Naive thymus-derived CD4-positive, alpha-beta T cell (primary cell): ENCODE measurements at regions not wholly inside any gene's neighbourhood (a gene's known extent, or its start where the extent isn't known, plus 50 kb on each side); places are given as distances from the start of the nearest gene placed in this dataset.
A peak's percentile ranks its signal among the peaks of the same experiment; 100 is the strongest.

Experiments
- ATAC-seq: fragments of 150-1000 bp; cut with Tn5 transposase; 2 replicates; pipeline ENCODE4 v1.10.0; 2021; ENCODE audit warnings: mild to moderate bottlenecking, moderate library complexity
- CTCF ChIA-PET: fragments of 350-600 bp; sonication (Branson Sonifier 250); formaldehyde crosslinking; loops from one replicate; lab custom pipeline; 2021; ENCODE audit warnings: antibody characterized with exemption; lab: Charles Lee
- POLR2A ChIA-PET: fragments of 350-600 bp; sonication (Branson Sonifier 250); formaldehyde crosslinking; loops from one replicate; lab custom pipeline; 2021; ENCODE audit warnings: antibody characterized with exemption, inconsistent platforms; lab: Charles Lee
- DNase-seq, 9 donors: peaks; one replicate each; pipeline versions ENCODE4 v3.0.0 to v3.0.0-alpha.2; 2020 to 2022; ENCODE audit warnings: mixed read lengths in 1 of 9
- H3K27ac ChIP-seq: one replicate; pipeline ENCODE4 v1.7.0; 2013; ENCODE audit warnings: mild to moderate bottlenecking, low read depth, low read length, moderate library complexity
- H3K27me3 ChIP-seq, 2 donors: one replicate each; pipeline ENCODE4 v1.7.0; 2013; ENCODE audit warnings: low read length in 2 of 2, mild to moderate bottlenecking in 2 of 2, moderate library complexity in 2 of 2; ENCODE audit not compliant: control insufficient read depth in 2 of 2, insufficient read depth in 2 of 2
- H3K36me3 ChIP-seq, 3 experiments: 1 replicate in 2 of 3; 2 replicates in 1 of 3; pipeline ENCODE4 v1.7.0; 2013; ENCODE audit warnings: low read length in 3 of 3, mild to moderate bottlenecking in 3 of 3, moderate library complexity in 1 of 3; ENCODE audit not compliant: insufficient read depth in 3 of 3, control insufficient read depth in 2 of 3
- H3K4me1 ChIP-seq, 2 donors: one replicate each; pipeline ENCODE4 v1.7.0; 2013; ENCODE audit warnings: low read length in 2 of 2, mild to moderate bottlenecking in 2 of 2, moderate library complexity in 1 of 2; ENCODE audit not compliant: control insufficient read depth in 2 of 2, insufficient read depth in 2 of 2
- H3K4me3 ChIP-seq: 2 replicates; pipeline ENCODE4 v1.7.0; 2013; ENCODE audit warnings: mild to moderate bottlenecking, low read length
- H3K9me3 ChIP-seq, 3 experiments: 1 replicate in 2 of 3; 2 replicates in 1 of 3; pipeline ENCODE4 v1.7.0; 2013; ENCODE audit warnings: low read length in 3 of 3; ENCODE audit not compliant: control insufficient read depth in 2 of 3
- H3K27ac Mint-ChIP-seq, 9 donors: one replicate each; pipeline ENCODE4 v1.8.0; 2020 to 2022; ENCODE audit warnings: mixed read lengths in 9 of 9, mild to moderate bottlenecking in 8 of 9, moderate library complexity in 5 of 9, inconsistent platforms in 2 of 9
- H3K27me3 Mint-ChIP-seq, 5 donors: one replicate each; pipeline ENCODE4 v1.8.0; 2021 to 2022; ENCODE audit warnings: mixed read lengths in 5 of 5, mild to moderate bottlenecking in 1 of 5
- H3K36me3 Mint-ChIP-seq, 5 donors: one replicate each; pipeline ENCODE4 v1.8.0; 2020 to 2022; ENCODE audit warnings: mixed read lengths in 5 of 5, mild to moderate bottlenecking in 3 of 5, inconsistent platforms in 1 of 5
- H3K4me1 Mint-ChIP-seq, 7 donors: one replicate each; pipeline ENCODE4 v1.8.0; 2020 to 2022; ENCODE audit warnings: mixed read lengths in 7 of 7, mild to moderate bottlenecking in 3 of 7, inconsistent platforms in 1 of 7
- H3K4me3 Mint-ChIP-seq, 10 donors: one replicate each; pipeline ENCODE4 v1.8.0; 2020 to 2022; ENCODE audit warnings: mild to moderate bottlenecking in 10 of 10, mixed read lengths in 10 of 10, moderate library complexity in 6 of 10, inconsistent platforms in 2 of 10
- H3K9me3 Mint-ChIP-seq, 11 donors: one replicate each; pipeline ENCODE4 v1.8.0; 2020 to 2022; ENCODE audit warnings: mixed read lengths in 11 of 11, mild to moderate bottlenecking in 4 of 11, inconsistent platforms in 1 of 11, moderate library complexity in 1 of 11
- intact Hi-C, 2 donors: fragments of 100-400 bp; cut with micrococcal nuclease; formaldehyde crosslinking; loops; one replicate each; pipeline ENCODE4 v1.15.1; 2023

DNA sequence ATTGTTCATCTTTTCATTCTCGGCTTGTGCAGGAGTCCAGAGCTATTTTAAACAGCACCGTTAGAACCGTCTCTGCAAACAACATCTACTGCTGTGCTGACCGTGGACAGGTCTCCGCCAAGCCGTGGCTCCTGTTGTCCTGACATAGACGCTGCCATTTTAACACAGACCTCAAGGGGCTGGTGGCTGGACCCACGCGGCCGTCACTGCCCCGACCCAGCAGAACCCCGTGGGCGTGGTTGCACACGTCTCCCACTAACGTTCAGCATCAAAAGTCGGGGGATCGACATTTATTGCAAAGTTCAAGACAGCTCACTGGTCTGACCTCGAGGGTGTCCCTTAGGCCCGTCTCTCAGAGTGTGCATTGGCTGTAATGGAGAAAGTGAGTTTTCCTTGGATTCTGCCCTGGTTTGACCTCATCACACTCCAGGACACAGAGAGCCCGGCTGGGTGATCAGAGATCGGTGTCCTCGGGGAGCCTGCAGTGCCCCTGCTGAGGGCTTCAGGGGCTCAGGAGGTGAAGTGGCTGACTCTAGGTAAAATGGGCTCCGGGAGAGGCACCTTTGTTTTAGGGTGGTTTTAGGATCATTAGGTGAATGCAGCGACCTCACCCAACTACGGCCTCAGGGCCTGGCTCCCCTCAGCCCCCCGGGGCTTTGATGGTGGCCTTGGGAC is 363.2 kb downstream of the THBS2 start:
- no peak overlapping the region for H3K27ac Mint-ChIP-seq
- ATAC-seq: no peak
- CTCF ChIA-PET: no interaction called here
- H3K9me3 Mint-ChIP-seq: no peaks in the 10 kb centered on the region
- Histone ChIP-seq H3K9me3 (no peaks in the 10 kb centered on the region), H3K4me3 (no peak overlapping the region), H3K4me1 (peaks cover 3 to 4% of the 10 kb centered on the region in 2 donors), H3K27me3 (no peaks in the 10 kb centered on the region), H3K27ac (no peak overlapping the region), H3K36me3 (no peaks in the 10 kb centered on the region)
- no peak for DNase-seq
- H3K4me1 Mint-ChIP-seq: peaks cover 4 to 11% (median 7%) of the 10 kb centered on the region in 7 donors
- H3K27me3 Mint-ChIP-seq: no peaks in the 10 kb centered on the region
- intact Hi-C loops: loop anchor here in 1 of 2 donors (10.0 kb wide), 1 partner anchor 744 kb away; no protein-coding TSS in a partner anchor
- POLR2A ChIA-PET: no interaction called here
- H3K36me3 Mint-ChIP-seq: no peaks in the 10 kb centered on the region
- H3K4me3 Mint-ChIP-seq: no peak overlapping the region

DNA sequence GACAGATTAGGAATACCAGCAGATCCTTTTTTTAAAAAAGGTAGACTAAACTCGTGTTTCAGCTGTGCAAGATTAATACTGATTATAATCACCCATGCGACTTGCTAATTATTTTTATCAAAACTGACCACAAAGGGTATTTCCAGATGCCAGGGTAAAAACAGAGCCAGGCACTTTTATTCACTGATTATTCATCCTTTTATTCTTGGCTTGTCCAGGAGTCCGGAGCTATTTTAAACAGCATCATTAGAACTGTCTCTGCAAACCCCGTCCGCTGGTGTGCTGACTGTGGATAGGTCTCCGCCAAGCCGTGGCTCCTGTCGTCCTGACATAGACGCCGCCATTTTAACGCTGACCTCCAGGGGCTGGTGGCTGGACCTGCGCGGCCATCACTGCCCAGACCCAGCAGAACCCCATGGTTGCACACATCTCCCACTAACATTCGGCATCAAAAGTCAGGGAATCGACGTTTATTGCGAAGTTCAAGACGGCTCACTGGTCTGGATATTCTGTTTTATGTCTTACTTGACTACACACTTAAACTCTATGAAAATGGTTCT is 364.8 kb downstream of the THBS2 start:
- H3K4me3 ChIP-seq: no peak overlapping the region
- no peak overlapping the region for H3K27ac ChIP-seq
- H3K27me3 Mint-ChIP-seq: no peaks in the 10 kb centered on the region
- no peak overlapping the region for H3K27ac Mint-ChIP-seq
- H3K27me3 ChIP-seq: no peaks in the 10 kb centered on the region
- no peaks in the 10 kb centered on the region for H3K9me3 ChIP-seq
- intact Hi-C loops: no loop called here
- no peaks in the 10 kb centered on the region for H3K36me3 Mint-ChIP-seq
- no peak overlapping the region for H3K4me3 Mint-ChIP-seq
- POLR2A ChIA-PET: no interaction called here
- ATAC-seq: no peak
- peaks cover 6 to 7% (median 7%) of the 10 kb centered on the region in 7 donors for H3K4me1 Mint-ChIP-seq
- H3K9me3 Mint-ChIP-seq: peaks cover 0 to 2% (median 0%) of the 10 kb centered on the region in 11 donors
- no peaks in the 10 kb centered on the region for H3K36me3 ChIP-seq
- DNase-seq: no peak
- peaks cover 3 to 4% of the 10 kb centered on the region in 2 donors for H3K4me1 ChIP-seq
- CTCF ChIA-PET: no interaction called here

DNA sequence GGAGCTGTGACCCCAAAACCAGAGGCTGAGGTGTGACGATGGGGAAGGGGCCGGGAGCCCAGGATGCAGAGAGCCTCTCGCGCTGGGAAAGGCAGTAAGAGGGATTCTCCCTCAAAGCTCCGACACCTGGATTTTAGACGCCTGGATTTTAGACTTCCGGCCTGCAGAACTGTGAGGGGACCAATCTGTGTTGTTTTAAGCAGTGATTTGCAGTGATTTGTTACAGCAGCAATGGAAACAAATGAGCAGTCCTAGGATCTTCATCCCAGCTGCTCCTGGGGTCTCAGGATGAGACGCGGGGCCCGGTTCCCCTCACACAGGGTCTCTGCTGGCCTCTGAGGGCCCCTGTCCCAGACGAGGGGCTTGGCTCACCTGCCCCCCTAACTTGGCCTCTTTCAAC is 365.5 kb downstream of the THBS2 start:
- Mint-ChIP-seq H3K36me3 (no peaks in the 10 kb centered on the region), H3K4me3 (no peak overlapping the region), H3K4me1 (peaks cover 7 to 13% (median 9%) of the 10 kb centered on the region in 7 donors), H3K27me3 (no peaks in the 10 kb centered on the region), H3K27ac (no peak overlapping the region), H3K9me3 (peaks cover 0 to 2% (median 0%) of the 10 kb centered on the region in 11 donors)
- intact Hi-C loops: no loop called here
- Histone ChIP-seq H3K27me3 (no peaks in the 10 kb centered on the region), H3K27ac (no peak overlapping the region), H3K36me3 (no peaks in the 10 kb centered on the region), H3K4me1 (peaks cover 8 to 9% of the 10 kb centered on the region in 2 donors), H3K9me3 (no peaks in the 10 kb centered on the region), H3K4me3 (no peak overlapping the region)
- DNase-seq (no peak), ATAC-seq (no peak)
- ChIA-PET CTCF (interaction anchor here (0.7 kb wide), 1 partner anchor 265 kb away, joined by 4 read pairs; no protein-coding TSS in a partner anchor), POLR2A (interaction anchor here (0.7 kb wide), 1 partner anchor 10 kb away, joined by 4 read pairs; no protein-coding TSS in a partner anchor)

DNA sequence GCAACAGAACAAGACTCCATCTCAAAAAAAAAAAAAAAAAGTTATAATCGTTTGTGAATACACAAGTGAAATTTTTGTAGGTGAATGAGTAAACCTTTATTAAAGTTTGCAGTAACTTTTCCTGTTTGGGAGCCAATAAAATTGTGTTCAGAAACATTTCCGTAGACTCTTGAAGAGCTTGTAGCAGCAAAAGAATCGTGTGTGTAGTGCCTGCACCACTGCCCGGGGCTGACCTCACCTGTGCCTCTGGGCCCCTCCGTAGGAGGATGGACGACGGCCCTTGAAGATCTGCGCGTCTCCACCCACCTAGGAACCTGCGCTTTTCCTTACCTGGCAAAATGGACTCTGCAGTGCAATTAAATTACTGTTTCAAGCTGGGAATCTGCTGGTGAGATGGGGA is 366.0 kb downstream of the THBS2 start:
- no peak overlapping the region for H3K4me3 ChIP-seq
- H3K27me3 ChIP-seq: no peaks in the 10 kb centered on the region
- ATAC-seq: no peak
- Mint-ChIP-seq H3K4me1 (peaks cover 7 to 13% (median 9%) of the 10 kb centered on the region in 7 donors), H3K27me3 (peaks cover 0 to 4% (median 0%) of the 10 kb centered on the region in 5 donors), H3K36me3 (no peaks in the 10 kb centered on the region), H3K4me3 (no peak overlapping the region), H3K27ac (no peak overlapping the region), H3K9me3 (peaks cover 0 to 2% (median 0%) of the 10 kb centered on the region in 11 donors)
- peaks cover 8 to 9% of the 10 kb centered on the region in 2 donors for H3K4me1 ChIP-seq
- intact Hi-C loops: no loop called here
- POLR2A ChIA-PET: interaction anchor here (0.7 kb wide), 1 partner anchor 10 kb away, joined by 4 read pairs; no protein-coding TSS in a partner anchor
- no peaks in the 10 kb centered on the region for H3K9me3 ChIP-seq
- no peak for DNase-seq
- CTCF ChIA-PET: interaction anchor here (0.7 kb wide), 1 partner anchor 266 kb away, joined by 4 read pairs; no protein-coding TSS in a partner anchor
- H3K27ac ChIP-seq: no peak overlapping the region
- H3K36me3 ChIP-seq: no peaks in the 10 kb centered on the region

DNA sequence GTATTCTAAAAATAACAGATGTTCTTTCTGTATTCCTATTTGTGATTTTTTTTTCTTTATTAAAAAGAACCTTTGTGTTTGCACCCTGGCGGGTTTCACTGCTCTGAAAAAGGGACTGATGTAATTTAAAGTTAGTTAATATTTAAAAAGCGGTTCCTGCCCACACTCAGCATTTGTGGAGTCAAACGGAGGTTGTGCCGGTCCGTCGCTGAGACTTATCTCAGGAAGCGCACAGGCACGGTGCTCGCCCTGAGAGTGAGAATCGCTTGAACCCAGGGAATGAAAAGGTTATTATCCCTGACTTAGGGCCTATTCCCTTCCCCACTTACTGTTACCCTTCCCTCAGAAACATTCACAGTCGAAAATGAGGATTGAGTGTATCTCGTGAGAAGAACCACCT is 366.7 kb downstream of the THBS2 start:
- Histone ChIP-seq H3K4me1 (peaks cover 8 to 9% of the 10 kb centered on the region in 2 donors), H3K9me3 (no peaks in the 10 kb centered on the region), H3K36me3 (no peaks in the 10 kb centered on the region), H3K4me3 (no peak overlapping the region), H3K27ac (no peak overlapping the region), H3K27me3 (no peaks in the 10 kb centered on the region)
- Mint-ChIP-seq H3K9me3 (peaks cover 0 to 2% (median 0%) of the 10 kb centered on the region in 11 donors), H3K36me3 (no peaks in the 10 kb centered on the region), H3K27ac (peak overlapping the region in 2 of 9 donors; percentile 28 to 44), H3K27me3 (peaks cover 0 to 6% (median 0%) of the 10 kb centered on the region in 5 donors), H3K4me3 (no peak overlapping the region), H3K4me1 (peaks cover 7 to 13% (median 9%) of the 10 kb centered on the region in 7 donors)
- DNase-seq (no peak), ATAC-seq (no peak)
- ChIA-PET CTCF (interaction anchor here (1.2 kb wide), 1 partner anchor 517 kb away, joined by 4 read pairs; no protein-coding TSS in a partner anchor), POLR2A (no interaction called here)
- intact Hi-C loops: no loop called here

DNA sequence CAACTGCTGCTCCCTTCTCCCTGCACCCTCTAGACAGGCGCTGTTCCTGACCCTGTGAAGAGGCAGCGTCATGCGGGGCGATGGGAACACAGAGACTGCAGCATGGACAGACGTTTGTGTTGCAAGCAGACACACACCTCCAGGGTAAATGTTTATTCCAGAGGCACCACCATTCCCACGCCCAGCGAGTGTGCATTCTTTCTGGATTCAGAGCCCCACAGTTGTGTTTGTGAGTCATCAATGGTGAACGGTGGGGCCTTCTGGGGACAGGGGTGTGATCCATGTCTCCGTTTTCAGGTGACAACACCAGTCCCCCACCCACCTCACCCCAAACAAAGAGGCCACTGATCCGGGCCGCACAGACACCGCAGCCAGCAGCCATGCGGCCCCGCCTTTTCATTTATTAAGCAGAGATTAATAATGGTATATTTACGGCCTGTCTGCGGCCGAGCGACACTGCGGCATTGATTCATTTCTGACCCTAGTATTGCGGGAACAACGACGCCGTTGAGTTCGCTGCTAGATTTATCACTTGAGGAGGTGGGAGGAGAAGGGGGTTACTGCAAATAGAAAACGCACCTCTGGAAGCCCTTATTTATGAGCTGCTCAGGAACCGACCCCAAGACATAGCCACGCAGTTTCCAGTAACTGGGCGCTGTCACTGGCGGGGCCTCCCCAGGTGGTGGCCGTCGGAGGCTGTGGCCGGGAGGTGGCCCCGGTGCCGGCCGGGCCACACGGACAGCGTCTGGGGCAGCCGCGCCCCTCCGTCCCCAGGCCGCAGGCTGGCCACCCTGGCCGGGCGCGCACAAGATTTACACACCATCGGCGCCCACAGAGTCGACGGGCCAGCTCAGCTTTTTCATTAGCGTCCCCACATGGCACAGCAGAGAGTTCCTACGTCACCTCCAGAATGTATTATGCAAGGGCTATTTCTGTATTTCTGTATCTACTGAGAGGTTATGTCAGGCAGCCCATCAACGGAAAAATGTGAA is 367.6 kb downstream of the THBS2 start:
- Mint-ChIP-seq H3K4me3 (peak overlapping the region in 1 of 10 donors; percentile 19), H3K27me3 (peaks cover 0 to 11% (median 0%) of the 10 kb centered on the region in 5 donors), H3K27ac (no peak overlapping the region), H3K36me3 (no peaks in the 10 kb centered on the region), H3K9me3 (peaks cover 0 to 2% (median 0%) of the 10 kb centered on the region in 11 donors), H3K4me1 (peaks cover 7 to 13% (median 9%) of the 10 kb centered on the region in 7 donors)
- DNase-seq (no peak), ATAC-seq (no peak)
- Histone ChIP-seq H3K4me3 (no peak overlapping the region), H3K36me3 (no peaks in the 10 kb centered on the region), H3K27ac (no peak overlapping the region), H3K4me1 (peaks cover 8 to 9% of the 10 kb centered on the region in 2 donors), H3K9me3 (no peaks in the 10 kb centered on the region), H3K27me3 (no peaks in the 10 kb centered on the region)
- CTCF ChIA-PET: interaction anchor here (1.2 kb wide), 1 partner anchor 516 kb away, joined by 4 read pairs; no protein-coding TSS in a partner anchor
- intact Hi-C loops: no loop called here
- POLR2A ChIA-PET: no interaction called here
